Common myeloid progenitor, CD34-positive (primary cell): ENCODE measurements at regions not wholly inside any gene's neighbourhood (a gene's known extent, or its start where the extent isn't known, plus 50 kb on each side); places are given as distances from the start of the nearest gene placed in this dataset.

ENCODE experiments used
- CTCF ChIA-PET: fragments of 350-600 bp; sonication (Branson Sonifier 250); formaldehyde crosslinking; loops from one replicate; lab custom pipeline; 2021; ENCODE audit warnings: antibody characterized with exemption; lab: Charles Lee
- POLR2A ChIA-PET: fragments of 350-600 bp; sonication (Branson Sonifier 250); formaldehyde crosslinking; loops from one replicate; lab custom pipeline; 2021; ENCODE audit warnings: antibody characterized with exemption; lab: Charles Lee
- DNase-seq, 3 donors: peaks; one replicate each; pipeline versions ENCODE4 v3.0.0 to v3.0.0-alpha.2; 2013
- H3K27ac ChIP-seq, 2 experiments: 1 replicate in 1 of 2; 2 replicates in 1 of 2; pipeline ENCODE4 v1.7.0; 2013; ENCODE audit warnings: inconsistent platforms in 2 of 2, low read length in 2 of 2, mild to moderate bottlenecking in 2 of 2, low read depth in 1 of 2, moderate library complexity in 1 of 2; ENCODE audit not compliant: severe bottlenecking in 2 of 2, insufficient read depth in 1 of 2, poor library complexity in 1 of 2
- H3K27me3 ChIP-seq, 5 experiments: replicated peaks in 2 of 5; 1 replicate in 3 of 5; 2 replicates in 2 of 5; pipeline versions ENCODE4 v1.6.1 to v1.7.0; 2013; ENCODE audit warnings: low read length in 4 of 5, mild to moderate bottlenecking in 2 of 5, moderate library complexity in 2 of 5, inconsistent platforms in 1 of 5; ENCODE audit not compliant: insufficient read depth in 5 of 5, control insufficient read depth in 4 of 5
- H3K36me3 ChIP-seq, 4 experiments: 1 replicate in 2 of 4; 2 replicates in 2 of 4; pipeline versions ENCODE4 v1.6.1 to v1.7.0; 2013; ENCODE audit warnings: low read length in 3 of 4, control low read depth in 1 of 4, mild to moderate bottlenecking in 1 of 4; ENCODE audit not compliant: control insufficient read depth in 4 of 4, insufficient read depth in 4 of 4
- H3K4me1 ChIP-seq, 4 experiments: 1 replicate in 3 of 4; 2 replicates in 1 of 4; pipeline versions ENCODE4 v1.6.1 to v1.7.1; 2013; ENCODE audit warnings: low read length in 3 of 4, mild to moderate bottlenecking in 3 of 4, control low read depth in 1 of 4, inconsistent platforms in 1 of 4, moderate library complexity in 1 of 4; ENCODE audit not compliant: control insufficient read depth in 4 of 4, insufficient read depth in 4 of 4; ENCODE audit errors: control extremely low read depth in 1 of 4
- H3K4me3 ChIP-seq, 7 experiments: 1 replicate in 4 of 7; 2 replicates in 3 of 7; pipeline versions ENCODE4 v1.5.1 to v1.7.0; 2013; ENCODE audit warnings: mild to moderate bottlenecking in 7 of 7, low read length in 6 of 7, moderate library complexity in 6 of 7, inconsistent platforms in 2 of 7, low read depth in 2 of 7, control low read depth in 1 of 7; ENCODE audit not compliant: insufficient read depth in 4 of 7, control insufficient read depth in 1 of 7; ENCODE audit errors: extremely low read depth in 1 of 7
- H3K9me3 ChIP-seq, 5 experiments: 1 replicate in 4 of 5; 2 replicates in 1 of 5; pipeline versions ENCODE4 v1.6.1 to v1.7.1; 2013; ENCODE audit warnings: low read length in 4 of 5, mild to moderate bottlenecking in 2 of 5, inconsistent platforms in 1 of 5, low read depth in 1 of 5, moderate library complexity in 1 of 5; ENCODE audit not compliant: control insufficient read depth in 4 of 5, insufficient read depth in 2 of 5; ENCODE audit errors: control extremely low read depth in 1 of 5
- WGBS: methylation state at CpG from one replicate; pipeline ENCODE4 v1.1.5; 2013; ENCODE audit not compliant: insufficient coverage; 5-methylcytosine and 5-hydroxymethylcytosine counted together

DNA sequence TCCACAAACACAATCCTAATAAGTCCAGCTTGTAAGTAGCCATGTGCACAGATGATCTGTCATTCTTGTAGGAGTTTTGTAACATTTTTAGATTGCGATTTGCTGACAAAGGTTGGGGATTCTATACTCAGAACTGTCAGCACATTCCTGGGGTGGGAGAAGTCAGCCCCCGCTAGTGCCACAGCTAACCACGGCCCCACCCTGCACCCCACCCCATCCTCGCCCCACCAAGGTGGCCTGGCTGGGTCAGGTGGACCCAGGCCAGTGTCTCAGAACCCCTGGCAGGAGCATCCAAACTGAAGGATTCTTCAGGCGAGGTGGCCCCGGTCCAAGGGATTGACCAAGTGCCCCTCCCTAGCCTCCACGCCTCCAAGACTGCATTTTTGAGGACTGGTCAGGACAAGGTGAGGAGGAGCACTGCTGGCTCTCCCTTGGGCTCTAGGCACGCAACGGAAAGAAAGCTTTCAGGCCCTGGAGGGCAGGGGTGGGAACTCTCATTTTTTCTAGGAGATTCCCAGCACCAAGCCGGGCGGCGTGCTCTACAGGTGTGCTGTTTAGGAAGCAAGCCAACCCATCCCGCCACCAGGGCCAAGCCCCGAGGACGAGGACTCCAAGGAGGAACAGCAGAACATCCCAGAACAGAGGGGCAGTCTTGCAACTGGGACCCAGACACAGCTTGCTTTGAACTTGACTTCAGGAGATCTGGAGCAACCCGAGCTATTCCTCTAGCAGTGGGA lies 172.8 kb downstream of the BCL11B start:
- POLR2A ChIA-PET, result no interaction called here

DNA sequence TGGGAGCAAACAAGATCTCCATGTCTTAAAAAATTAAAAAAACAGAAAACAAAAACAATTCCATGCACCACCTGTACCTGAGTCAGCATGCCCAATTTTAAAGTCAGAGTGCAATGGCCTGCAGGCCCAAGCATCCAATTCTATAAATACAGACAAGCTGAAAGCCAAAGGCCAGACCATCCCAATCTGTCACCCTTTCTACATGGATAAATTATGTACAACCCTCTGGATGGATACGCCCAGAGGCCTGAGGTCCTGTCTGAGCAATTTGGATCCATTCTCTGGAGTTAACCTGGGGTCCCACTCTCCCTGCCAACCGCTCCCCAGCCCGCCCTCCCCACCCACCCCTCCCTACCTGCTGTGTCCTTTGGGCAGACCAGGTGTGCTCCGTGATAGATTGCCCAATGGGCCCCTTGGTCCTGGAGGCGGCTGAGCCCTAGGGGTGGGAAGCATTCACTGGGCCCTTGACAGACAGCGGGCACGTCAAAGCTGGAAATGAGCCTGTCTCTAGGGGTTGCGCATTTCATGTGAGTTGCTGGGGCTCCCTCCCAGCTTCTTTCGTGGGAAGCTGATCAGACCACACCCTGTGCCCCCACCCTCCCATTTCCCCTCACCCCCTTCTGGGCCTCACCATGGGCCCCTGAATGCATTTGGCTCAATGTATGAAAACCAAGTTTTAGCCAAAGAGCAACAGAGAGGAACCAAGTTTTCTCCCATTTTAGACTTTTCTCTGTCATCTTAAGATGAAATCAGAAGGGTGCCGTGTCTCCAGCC lies 171.3 kb downstream of the BCL11B start:
- no peak for DNase-seq
- Histone ChIP-seq H3K9me3 (peaks cover 0 to 3% (median 0%) of the 10 kb centered on the region in 5 experiments), H3K36me3 (no peaks in the 10 kb centered on the region), H3K27me3 (peaks cover 0 to 4% (median 0%) of the 10 kb centered on the region in 5 experiments), H3K4me1 (no peaks in the 10 kb centered on the region), H3K4me3 (no peak overlapping the region), H3K27ac (no peak overlapping the region)
- ChIA-PET CTCF (no interaction called here), POLR2A (no interaction called here)
- WGBS, result 82% methylated on average over 5 of the region's 10 CpGs

More for the DNA sequence above, 172.8 kb downstream of the BCL11B start:
- Histone ChIP-seq H3K9me3 (no peaks in the 10 kb centered on the region), H3K27me3 (peaks cover 0 to 4% (median 0%) of the 10 kb centered on the region in 5 experiments), H3K36me3 (no peaks in the 10 kb centered on the region), H3K4me1 (no peaks in the 10 kb centered on the region), H3K27ac (no peak overlapping the region), H3K4me3 (no peak overlapping the region)
- 79% methylated on average over 13 of the region's 16 CpGs for WGBS
- CTCF ChIA-PET, result no interaction called here
- no peak for DNase-seq

DNA sequence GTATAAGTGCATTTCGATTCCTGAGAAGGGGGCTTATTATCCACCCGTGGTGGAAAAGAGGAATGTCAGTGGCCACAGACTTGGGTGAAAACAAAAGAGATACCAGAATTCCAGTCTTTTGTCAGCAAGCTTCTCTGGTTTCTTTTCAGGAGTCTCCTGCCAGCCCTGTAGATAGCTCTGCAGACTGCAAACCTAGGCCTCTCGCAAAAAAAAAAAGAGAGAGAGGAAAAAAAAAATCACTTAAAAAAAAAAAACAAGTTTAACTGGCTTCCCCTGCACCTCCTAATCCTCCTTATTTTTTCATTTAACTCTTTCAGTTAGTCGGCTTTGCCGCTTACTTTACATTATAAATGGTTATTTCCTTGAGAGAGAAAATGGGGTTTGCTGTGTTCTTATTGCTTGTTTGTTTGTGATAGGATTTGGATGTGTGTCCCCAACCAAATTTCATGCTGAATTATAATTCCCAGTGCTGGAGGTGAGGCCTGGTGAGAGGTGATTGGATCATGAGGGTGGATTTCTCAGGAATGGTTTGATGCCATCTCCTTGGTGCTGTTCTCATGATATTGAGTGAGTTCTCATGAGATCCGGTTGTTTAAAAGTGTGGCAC lies 170.0 kb downstream of the BCL11B start:
- ChIA-PET CTCF (no interaction called here), POLR2A (interaction anchor here (0.7 kb wide), 1 partner anchor 21 kb away, joined by 3 read pairs; no protein-coding TSS in a partner anchor)
- no peak overlapping the region for H3K27ac ChIP-seq
- peaks cover 0 to 4% (median 0%) of the 10 kb centered on the region in 5 experiments for H3K27me3 ChIP-seq
- no peaks in the 10 kb centered on the region for H3K36me3 ChIP-seq
- 71% methylated on average over 3 of the region's 6 CpGs for WGBS
- no peak for DNase-seq
- H3K4me3 ChIP-seq, result no peak overlapping the region
- H3K4me1 ChIP-seq, result no peaks in the 10 kb centered on the region
- peaks cover 0 to 3% (median 0%) of the 10 kb centered on the region in 5 experiments for H3K9me3 ChIP-seq

- Histone ChIP-seq H3K27ac (no peak overlapping the region), H3K36me3 (no peaks in the 10 kb centered on the region), H3K4me3 (no peak overlapping the region), H3K27me3 (peaks cover 0 to 52% (median 20%) of the 10 kb centered on the region in 5 experiments), H3K4me1 (no peaks in the 10 kb centered on the region), H3K9me3 (peaks cover 0 to 8% (median 0%) of the 10 kb centered on the region in 5 experiments)
- 99% methylated on average over 6 of the region's 9 CpGs for WGBS
- CTCF ChIA-PET, result no interaction called here
- POLR2A ChIA-PET, result no interaction called here
- DNase-seq, result no peak
Observed at GRCh38 chr14:99116741-99117295, 155.2 kb downstream of the BCL11B start.

GRCh38 chr14:99117671-99118045 lies 154.3 kb downstream of the BCL11B start:
- no peak for DNase-seq
- H3K36me3 ChIP-seq, result no peaks in the 10 kb centered on the region
- H3K27me3 ChIP-seq, result peaks cover 0 to 52% (median 20%) of the 10 kb centered on the region in 5 experiments
- no peaks in the 10 kb centered on the region for H3K4me1 ChIP-seq
- ChIA-PET CTCF (no interaction called here), POLR2A (no interaction called here)
- no peak overlapping the region for H3K27ac ChIP-seq
- H3K9me3 ChIP-seq, result peaks cover 0 to 7% (median 0%) of the 10 kb centered on the region in 5 experiments
- 69% methylated on average over 11 of the region's 11 CpGs for WGBS
- H3K4me3 ChIP-seq, result no peak overlapping the region

DNA sequence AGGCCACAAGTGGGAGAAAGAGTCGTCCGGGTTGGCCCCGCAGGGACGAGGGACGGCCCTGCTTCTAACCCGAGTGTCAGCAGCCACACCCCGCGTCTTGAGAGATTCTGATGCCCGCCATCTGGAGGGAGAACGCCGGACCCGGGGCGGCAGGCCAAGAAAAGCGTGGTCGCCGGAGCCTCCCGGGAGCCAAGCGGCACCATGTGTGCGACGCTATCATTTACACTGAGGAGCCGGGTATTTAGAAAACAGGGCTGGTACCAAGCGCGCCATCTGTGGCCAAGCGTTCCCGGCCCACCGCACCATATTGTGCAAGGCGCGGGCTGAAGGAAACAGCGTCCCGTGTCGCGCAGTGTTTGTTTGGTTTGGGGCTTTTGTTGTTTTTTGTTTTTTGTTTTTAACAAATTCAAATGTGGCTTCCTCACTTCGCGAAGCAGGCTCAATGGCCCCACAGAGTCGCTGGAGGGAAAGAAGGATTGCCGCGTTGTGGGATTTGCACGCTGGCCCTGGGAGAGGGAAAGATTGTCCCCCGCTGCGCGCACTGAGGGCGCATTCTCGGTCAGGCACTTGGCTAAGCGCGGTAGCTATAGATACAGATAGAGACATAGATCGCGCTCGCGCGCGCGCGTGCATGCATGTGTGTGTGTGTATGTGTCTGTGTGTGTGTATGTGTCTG lies 153.8 kb downstream of the BCL11B start:
- ChIA-PET CTCF (no interaction called here), POLR2A (no interaction called here)
- no peak for DNase-seq
- Histone ChIP-seq H3K9me3 (peaks cover 0 to 7% (median 0%) of the 10 kb centered on the region in 5 experiments), H3K27me3 (peaks cover 0 to 52% (median 20%) of the 10 kb centered on the region in 5 experiments), H3K27ac (no peak overlapping the region), H3K36me3 (no peaks in the 10 kb centered on the region), H3K4me3 (no peak overlapping the region), H3K4me1 (no peaks in the 10 kb centered on the region)
- WGBS, result 7% methylated on average over 39 of the region's 53 CpGs
